ENCODE measurements at regions not wholly inside any gene's neighbourhood (a gene's known extent, or its start where the extent isn't known, plus 50 kb on each side); places are given as distances from the start of the nearest gene placed in this dataset.

DNA sequence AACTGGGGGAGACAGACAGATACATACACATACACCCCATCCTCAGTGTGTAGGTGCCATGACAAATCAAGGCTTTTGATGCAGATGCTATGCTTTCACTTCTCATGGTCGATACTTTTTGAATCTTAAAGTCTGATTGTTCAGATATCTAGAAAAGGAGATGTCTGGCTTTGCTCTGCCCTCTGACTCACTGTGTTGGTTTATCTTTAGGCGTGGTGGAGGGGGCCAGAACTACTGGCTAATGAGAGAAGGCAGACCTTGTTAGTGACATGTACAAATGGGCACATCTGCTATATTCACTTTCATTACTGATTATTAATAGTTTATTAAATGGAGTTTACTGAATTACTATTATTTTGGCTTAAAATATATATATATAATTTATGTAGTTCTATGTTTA lies 444.3 kb upstream of the RGS6 start:
- DNase-seq (ENCODE audit: low read depth in 2 of 2, low spot score in 1 of 2): no peak

- DNase-seq (ENCODE audit: low read depth in 2 of 2, low spot score in 1 of 2): no peak
Measured at GRCh38 chr14:71488703-71489191, 443.5 kb upstream of the RGS6 start.

GRCh38 chr14:71489742-71490141 lies 442.5 kb upstream of the RGS6 start:
- no peak for DNase-seq (ENCODE audit: low read depth in 2 of 2, low spot score in 1 of 2)

GRCh38 chr14:71491931-71492330 lies 440.3 kb upstream of the RGS6 start:
- no peak for DNase-seq (ENCODE audit: low read depth in 2 of 2, low spot score in 1 of 2)

DNA sequence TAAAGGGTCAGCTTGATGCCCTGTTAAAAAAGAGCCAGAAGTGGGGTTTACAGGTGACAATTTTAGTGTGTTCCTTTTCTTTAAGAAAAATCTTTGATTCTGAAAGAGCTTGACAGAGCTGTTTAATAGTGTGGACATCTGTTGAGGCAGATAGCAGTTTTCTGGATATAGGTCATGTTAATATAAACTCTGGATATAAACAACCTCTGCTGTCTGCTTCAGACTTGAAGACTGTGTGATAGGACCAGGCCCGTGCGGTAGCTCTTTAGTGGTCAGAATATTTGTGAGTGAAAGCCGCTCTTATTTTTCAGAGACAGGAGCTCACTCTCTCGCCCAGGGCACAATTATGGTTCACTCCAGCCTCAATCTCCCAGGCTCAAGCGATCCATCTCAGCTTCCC lies 439.9 kb upstream of the RGS6 start:
- DNase-seq (ENCODE audit: low read depth in 2 of 2, low spot score in 1 of 2): no peak

- DNase-seq (ENCODE audit: low read depth in 2 of 2, low spot score in 1 of 2): no peak
Measured at GRCh38 chr14:71497645-71498086, 434.6 kb upstream of the RGS6 start.

- DNase-seq (ENCODE audit: low read depth in 2 of 2, low spot score in 1 of 2): no peak
Measured at GRCh38 chr14:71498212-71498611, 434.0 kb upstream of the RGS6 start.

DNA sequence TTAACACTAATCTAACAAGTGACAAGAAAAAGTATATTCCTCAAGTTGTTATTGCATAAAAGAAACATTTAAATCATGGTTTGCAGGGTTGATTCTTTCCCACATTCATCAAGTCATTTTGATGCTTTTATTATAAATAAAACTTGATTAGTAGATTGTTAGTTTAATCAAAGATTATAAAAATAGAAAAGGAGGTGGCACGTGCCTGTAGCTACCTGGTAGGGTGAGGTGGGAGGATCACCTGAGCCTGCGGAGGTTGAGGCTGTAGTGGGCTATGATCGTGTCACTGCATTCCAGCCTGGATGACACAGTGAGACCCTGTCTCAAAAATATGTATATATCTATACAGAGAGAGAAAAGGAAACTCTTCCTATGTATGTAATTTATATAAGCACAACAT lies 433.2 kb upstream of the RGS6 start:
- no peak for DNase-seq (ENCODE audit: low read depth in 2 of 2, low spot score in 1 of 2)

DNA sequence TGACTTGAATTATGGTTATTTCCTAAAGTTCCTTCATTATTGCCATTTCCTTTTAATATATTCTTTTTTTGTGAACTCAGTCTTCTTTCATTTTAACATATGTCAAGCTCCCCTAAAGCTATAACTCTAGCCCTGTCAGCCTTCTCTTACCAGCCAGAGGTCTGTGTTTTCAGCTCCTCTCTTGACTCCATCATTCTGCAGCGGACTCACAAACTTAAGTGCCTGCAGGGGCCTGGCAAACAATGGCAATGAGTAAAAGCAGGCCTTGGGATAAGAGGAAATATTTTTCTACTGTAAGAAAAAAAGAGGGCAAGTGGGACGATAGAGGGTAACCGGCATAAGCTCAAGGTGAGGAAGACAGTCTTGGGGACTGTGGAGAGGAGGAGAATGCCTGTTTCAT lies 424.5 kb upstream of the RGS6 start:
- DNase-seq (ENCODE audit: low read depth in 2 of 2, low spot score in 1 of 2): no peak

DNA sequence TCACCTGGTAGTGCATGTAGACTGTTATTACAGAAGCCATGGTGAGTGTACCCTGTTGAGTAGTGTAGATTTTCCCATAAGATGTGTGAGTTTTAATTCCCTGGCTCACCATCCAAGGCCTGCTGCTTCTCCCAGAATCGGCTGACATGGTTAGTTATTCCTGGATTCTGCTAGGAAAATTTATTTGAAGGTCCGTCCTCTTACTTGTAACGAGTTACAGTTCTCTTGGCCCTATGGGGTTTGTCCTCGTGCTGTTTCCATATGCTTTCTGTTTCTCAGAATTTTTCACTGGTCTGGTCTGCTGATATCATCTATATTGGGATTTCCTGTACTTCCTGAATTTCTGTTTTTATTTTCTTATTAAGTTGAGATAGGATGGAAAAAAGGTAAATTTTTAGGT lies 423.3 kb upstream of the RGS6 start:
- no peak for DNase-seq (ENCODE audit: low read depth in 2 of 2, low spot score in 1 of 2)

GRCh38 chr14:71511152-71511551 lies 421.1 kb upstream of the RGS6 start:
- DNase-seq (ENCODE audit: low read depth in 2 of 2, low spot score in 1 of 2): no peak

DNA sequence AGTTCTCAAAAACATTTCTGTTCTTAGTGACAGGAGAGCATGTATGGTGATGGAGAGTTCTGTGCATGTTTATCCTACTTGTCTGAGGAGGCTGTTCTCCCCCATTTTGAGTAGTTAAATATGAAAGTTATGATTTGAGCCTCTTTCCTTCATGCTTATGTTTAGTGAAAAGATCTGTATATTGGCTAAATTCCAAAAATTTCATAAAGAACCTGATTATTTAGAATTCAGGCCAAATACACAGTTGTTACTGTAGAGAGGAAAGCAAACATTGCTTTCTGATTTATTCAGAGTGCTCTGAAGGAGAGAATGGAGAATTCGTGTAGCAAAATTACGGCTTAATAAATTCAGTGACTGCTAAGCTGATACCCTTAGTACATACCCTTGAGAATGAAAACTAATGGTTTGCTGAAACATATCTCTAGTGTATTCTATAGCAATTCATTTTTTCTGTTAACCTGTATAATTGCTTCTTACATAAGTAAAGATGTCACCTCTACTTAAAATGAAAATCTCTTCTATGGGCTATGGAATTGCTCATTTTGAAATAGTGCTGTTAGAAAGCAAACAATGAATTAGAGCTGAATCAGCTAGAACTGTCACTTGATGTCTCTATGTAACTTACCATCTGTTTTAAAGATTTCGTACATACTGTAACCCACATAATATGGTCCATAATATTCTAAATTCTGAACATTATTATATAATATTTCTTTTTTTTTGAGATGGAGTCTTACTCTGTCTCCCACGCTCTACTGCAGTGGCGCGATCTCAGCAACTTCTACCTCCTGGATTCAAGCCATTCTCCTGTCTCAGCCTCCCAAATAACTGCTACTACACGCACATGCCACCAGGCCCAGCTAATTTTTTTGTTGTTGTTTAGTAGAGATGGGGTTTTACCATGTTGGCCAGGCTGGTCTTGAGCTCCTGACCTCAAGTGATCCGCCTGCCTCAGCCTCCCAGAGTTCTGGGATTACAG lies 417.0 kb upstream of the RGS6 start:
- no peak for DNase-seq (ENCODE audit: low read depth in 2 of 2, low spot score in 1 of 2)

- DNase-seq (ENCODE audit: low read depth in 2 of 2, low spot score in 1 of 2): no peak
Measured at GRCh38 chr14:71521238-71522135, 410.7 kb upstream of the RGS6 start.

GRCh38 chr14:71523630-71524319 lies 408.5 kb upstream of the RGS6 start:
- no peak for DNase-seq (ENCODE audit: low read depth in 2 of 2, low spot score in 1 of 2)

- DNase-seq (ENCODE audit: low read depth in 2 of 2, low spot score in 1 of 2): no peak
Measured at GRCh38 chr14:71524320-71524982, 407.8 kb upstream of the RGS6 start.

DNA sequence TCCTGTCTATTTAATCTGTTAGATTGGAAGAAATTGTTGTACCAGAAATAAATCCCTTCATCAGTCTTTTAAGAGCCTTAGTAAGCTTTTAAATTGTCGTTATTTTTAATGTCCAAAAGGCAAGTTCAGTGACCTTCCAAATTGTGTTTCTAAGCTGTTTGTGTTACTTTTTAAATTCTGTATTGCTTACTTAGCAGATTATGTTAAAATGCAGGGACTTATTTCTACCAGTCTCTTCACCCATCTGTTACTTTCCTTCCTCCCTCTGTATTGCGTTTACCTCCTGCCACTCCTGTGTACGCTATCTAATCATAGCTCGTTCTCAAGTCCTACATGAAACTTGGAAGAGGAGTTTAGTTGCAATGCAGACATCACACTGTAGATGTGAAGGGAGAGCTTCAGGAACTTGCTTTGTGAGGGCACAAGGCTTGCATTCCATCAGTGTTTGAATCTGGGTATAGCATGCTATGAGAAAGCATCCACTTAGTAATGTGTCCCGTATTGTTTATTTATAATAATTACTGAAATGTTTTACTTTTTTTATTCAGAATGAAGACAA lies 406.5 kb upstream of the RGS6 start:
- no peak for DNase-seq (ENCODE audit: low read depth in 2 of 2, low spot score in 1 of 2)

DNA sequence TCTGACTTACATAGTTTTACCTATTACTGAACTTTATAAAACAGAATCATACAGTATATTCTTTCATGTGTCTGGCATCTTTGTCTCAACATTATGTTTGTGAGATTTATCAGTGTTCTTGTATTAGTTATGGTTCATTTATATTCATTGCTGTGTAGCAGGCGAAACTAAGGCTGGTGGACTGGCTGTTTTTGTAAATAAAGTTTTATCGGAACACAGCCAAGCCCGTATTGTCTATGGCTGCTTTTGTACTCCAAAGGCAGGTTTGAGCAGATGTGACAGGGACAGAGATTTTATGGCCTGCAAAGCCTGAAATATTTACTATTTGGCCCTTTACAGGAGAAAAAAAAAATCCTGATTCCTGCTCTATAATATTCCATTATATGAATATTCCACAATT lies 405.8 kb upstream of the RGS6 start:
- DNase-seq (ENCODE audit: low read depth in 2 of 2, low spot score in 1 of 2): no peak

GRCh38 chr14:71527838-71528237 lies 404.4 kb upstream of the RGS6 start:
- no peak for DNase-seq (ENCODE audit: low read depth in 2 of 2, low spot score in 1 of 2)

GRCh38 chr14:71529848-71530247 lies 402.4 kb upstream of the RGS6 start:
- no peak for DNase-seq (ENCODE audit: low read depth in 2 of 2, low spot score in 1 of 2)

- DNase-seq (ENCODE audit: low read depth in 2 of 2, low spot score in 1 of 2): no peak
Measured at GRCh38 chr14:71532344-71532743, 399.9 kb upstream of the RGS6 start.
